ENCODE measurements at regions not wholly inside any gene's neighbourhood (a gene's known extent, or its start where the extent isn't known, plus 50 kb on each side); places are given as distances from the start of the nearest gene placed in this dataset.
A peak's percentile ranks its signal among the peaks of the same experiment; 100 is the strongest.

- H3K4me3 Mint-ChIP-seq (ENCODE audit: unreplicated experiment) = no peak overlapping the region
- H3K9me3 Mint-ChIP-seq (ENCODE audit: unreplicated experiment) = peaks cover 11% of the 10 kb centered on the region
- peaks cover 25% of the 10 kb centered on the region for H3K4me1 Mint-ChIP-seq (ENCODE audit: unreplicated experiment)
- peaks cover 6% of the 10 kb centered on the region for H3K27me3 Mint-ChIP-seq (ENCODE audit: unreplicated experiment)
- peak overlapping the region; percentile 72 for H3K27ac Mint-ChIP-seq (ENCODE audit: unreplicated experiment)
- TF ChIP-seq, protein P1, sequence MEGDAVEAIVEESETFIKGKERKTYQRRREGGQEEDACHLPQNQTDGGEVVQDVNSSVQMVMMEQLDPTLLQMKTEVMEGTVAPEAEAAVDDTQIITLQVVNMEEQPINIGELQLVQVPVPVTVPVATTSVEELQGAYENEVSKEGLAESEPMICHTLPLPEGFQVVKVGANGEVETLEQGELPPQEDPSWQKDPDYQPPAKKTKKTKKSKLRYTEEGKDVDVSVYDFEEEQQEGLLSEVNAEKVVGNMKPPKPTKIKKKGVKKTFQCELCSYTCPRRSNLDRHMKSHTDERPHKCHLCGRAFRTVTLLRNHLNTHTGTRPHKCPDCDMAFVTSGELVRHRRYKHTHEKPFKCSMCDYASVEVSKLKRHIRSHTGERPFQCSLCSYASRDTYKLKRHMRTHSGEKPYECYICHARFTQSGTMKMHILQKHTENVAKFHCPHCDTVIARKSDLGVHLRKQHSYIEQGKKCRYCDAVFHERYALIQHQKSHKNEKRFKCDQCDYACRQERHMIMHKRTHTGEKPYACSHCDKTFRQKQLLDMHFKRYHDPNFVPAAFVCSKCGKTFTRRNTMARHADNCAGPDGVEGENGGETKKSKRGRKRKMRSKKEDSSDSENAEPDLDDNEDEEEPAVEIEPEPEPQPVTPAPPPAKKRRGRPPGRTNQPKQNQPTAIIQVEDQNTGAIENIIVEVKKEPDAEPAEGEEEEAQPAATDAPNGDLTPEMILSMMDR (IDR thresholded peaks at IDR 0.05) = no peak
- DNase-seq (ENCODE audit: extremely low spot score, unreplicated experiment) = no peak
- no peaks in the 10 kb centered on the region for H3K36me3 Mint-ChIP-seq (ENCODE audit: unreplicated experiment)
Measured at GRCh38 chr9:96122282-96122681, 179.7 kb downstream of the HSD17B3 start.

DNA sequence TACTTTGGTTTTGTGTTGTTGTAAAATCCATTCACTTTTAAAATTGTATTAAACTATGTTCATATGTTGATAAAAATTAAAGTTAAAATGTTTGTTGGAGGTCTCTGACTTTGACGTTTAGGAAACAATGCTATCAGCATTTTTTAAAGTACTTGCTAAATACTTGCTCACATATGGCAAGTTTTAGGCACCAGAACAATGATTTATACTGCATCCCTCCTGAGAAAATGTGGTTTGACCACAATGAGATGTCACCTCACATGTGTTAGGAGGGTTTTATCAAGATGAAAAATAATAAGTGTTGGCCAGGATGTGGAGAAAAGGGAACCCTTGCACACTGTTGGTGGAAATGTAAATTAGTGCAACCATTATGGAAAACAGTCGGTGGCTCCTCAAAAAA is 180.8 kb downstream of the HSD17B3 start:
- TF ChIP-seq, protein P1 (IDR thresholded peaks at IDR 0.05) = no peak
- H3K9me3 Mint-ChIP-seq (ENCODE audit: unreplicated experiment) = peaks cover 11% of the 10 kb centered on the region
- H3K27ac Mint-ChIP-seq (ENCODE audit: unreplicated experiment) = no peak overlapping the region
- peaks cover 11% of the 10 kb centered on the region for H3K27me3 Mint-ChIP-seq (ENCODE audit: unreplicated experiment)
- H3K36me3 Mint-ChIP-seq (ENCODE audit: unreplicated experiment) = no peaks in the 10 kb centered on the region
- H3K4me1 Mint-ChIP-seq (ENCODE audit: unreplicated experiment) = peaks cover 16% of the 10 kb centered on the region
- no peak for DNase-seq (ENCODE audit: extremely low spot score, unreplicated experiment)
- no peak overlapping the region for H3K4me3 Mint-ChIP-seq (ENCODE audit: unreplicated experiment)

DNA sequence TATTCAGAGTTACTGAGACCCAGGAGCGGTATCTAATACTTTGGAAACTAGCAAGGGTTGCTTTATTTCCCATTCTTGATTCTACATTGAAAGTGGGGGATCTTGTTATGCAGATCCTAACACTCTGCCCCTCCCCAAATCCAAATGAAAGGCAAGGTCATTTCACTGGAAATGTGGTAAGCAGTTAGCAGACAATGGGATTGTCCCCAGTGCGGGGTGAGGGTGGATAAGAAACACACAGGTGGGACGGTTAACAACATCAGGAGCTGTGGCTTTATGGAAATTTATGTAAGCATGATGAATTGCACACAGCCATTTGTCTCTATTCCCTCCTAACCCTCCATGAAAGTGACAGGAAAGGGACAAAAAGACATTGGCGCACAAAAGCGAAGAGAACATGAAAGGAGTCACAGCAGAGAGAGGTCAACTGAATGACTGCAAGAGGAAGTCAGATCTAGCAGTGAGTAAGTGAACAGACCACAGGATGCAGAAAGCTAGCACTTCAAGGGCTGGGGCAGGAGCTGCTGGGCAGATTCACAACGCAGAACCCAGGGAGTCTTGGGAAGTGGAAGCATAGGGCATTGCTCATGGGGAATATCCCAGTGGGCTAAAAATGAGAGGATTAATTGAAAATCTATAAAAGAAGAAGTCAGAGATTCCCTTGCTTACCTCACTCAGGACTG is 184.4 kb downstream of the HSD17B3 start:
- Mint-ChIP-seq H3K27ac (ENCODE audit: unreplicated experiment) (no peak overlapping the region), H3K4me1 (ENCODE audit: unreplicated experiment) (peaks cover 8% of the 10 kb centered on the region), H3K36me3 (ENCODE audit: unreplicated experiment) (no peaks in the 10 kb centered on the region), H3K9me3 (ENCODE audit: unreplicated experiment) (peaks cover 11% of the 10 kb centered on the region), H3K27me3 (ENCODE audit: unreplicated experiment) (peaks cover 15% of the 10 kb centered on the region), H3K4me3 (ENCODE audit: unreplicated experiment) (no peak overlapping the region)
- TF ChIP-seq, protein P1 (IDR thresholded peaks at IDR 0.05) = no peak
- DNase-seq (ENCODE audit: extremely low spot score, unreplicated experiment) = no peak

GRCh38 chr9:96116275-96117064 is 185.5 kb downstream of the HSD17B3 start:
- DNase-seq (ENCODE audit: extremely low spot score, unreplicated experiment) = no peak
- Mint-ChIP-seq H3K27ac (ENCODE audit: unreplicated experiment) (no peak overlapping the region), H3K36me3 (ENCODE audit: unreplicated experiment) (no peaks in the 10 kb centered on the region), H3K4me3 (ENCODE audit: unreplicated experiment) (no peak overlapping the region), H3K9me3 (ENCODE audit: unreplicated experiment) (peaks cover 11% of the 10 kb centered on the region), H3K4me1 (ENCODE audit: unreplicated experiment) (peaks cover 3% of the 10 kb centered on the region), H3K27me3 (ENCODE audit: unreplicated experiment) (peaks cover 15% of the 10 kb centered on the region)
- TF ChIP-seq, protein P1 (IDR thresholded peaks at IDR 0.05) = no peak

DNA sequence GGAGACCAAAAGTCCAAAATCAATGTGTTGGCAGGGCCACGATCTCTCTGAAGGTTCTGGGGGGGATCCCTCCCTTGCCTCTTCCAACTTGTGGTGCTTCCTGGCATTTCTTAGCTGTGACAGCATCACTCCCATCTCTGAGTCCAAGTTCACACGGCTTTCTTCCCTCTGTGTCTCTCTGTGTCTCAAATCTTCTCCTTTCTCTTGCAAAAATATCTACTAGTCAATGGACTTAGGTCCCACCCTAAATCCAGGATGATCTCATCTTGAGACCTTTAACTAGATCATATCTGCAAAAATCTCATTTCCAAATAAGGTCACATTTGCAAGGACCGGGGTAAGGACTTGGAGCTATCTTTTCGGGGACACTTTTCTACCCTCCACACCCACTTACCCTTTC is 186.1 kb downstream of the HSD17B3 start:
- peaks cover 19% of the 10 kb centered on the region for H3K27me3 Mint-ChIP-seq (ENCODE audit: unreplicated experiment)
- no peaks in the 10 kb centered on the region for H3K36me3 Mint-ChIP-seq (ENCODE audit: unreplicated experiment)
- H3K4me3 Mint-ChIP-seq (ENCODE audit: unreplicated experiment) = no peak overlapping the region
- H3K4me1 Mint-ChIP-seq (ENCODE audit: unreplicated experiment) = peaks cover 3% of the 10 kb centered on the region
- H3K27ac Mint-ChIP-seq (ENCODE audit: unreplicated experiment) = no peak overlapping the region
- peaks cover 11% of the 10 kb centered on the region for H3K9me3 Mint-ChIP-seq (ENCODE audit: unreplicated experiment)
- TF ChIP-seq, protein P1 (IDR thresholded peaks at IDR 0.05) = no peak
- DNase-seq (ENCODE audit: extremely low spot score, unreplicated experiment) = no peak

Data from osteocyte (in vitro differentiated cells).